DMS 273 treated with DMSO at 0.1 percent for 48 hours (cell line): ENCODE measurements at regions not wholly inside any gene's neighbourhood (a gene's known extent, or its start where the extent isn't known, plus 50 kb on each side); places are given as distances from the start of the nearest gene placed in this dataset.
"Not testable (repeated sequence)": the region's sequence is repeated elsewhere in the genome, so short reads cannot be mapped to it uniquely, and the experiment has no call there.

Experiments used
- DNase-seq: peaks from one replicate; lab custom pipeline; 2025; lab: John Stamatoyannopoulos, UW

- DNase-seq, result no peak
These were observed 168.9 kb upstream of the TMEM72 start for GRCh38 chr10:44742248-44742647.

GRCh38 chr10:44743535-44743934, 167.6 kb upstream of the TMEM72 start:
- DNase-seq, result no peak

GRCh38 chr10:44745920-44746319, 165.2 kb upstream of the TMEM72 start:
- no peak for DNase-seq

- no peak for DNase-seq
These were observed 163.5 kb upstream of the TMEM72 start for GRCh38 chr10:44747593-44748172.

- DNase-seq, result no peak
These were observed 162.0 kb upstream of the TMEM72 start for GRCh38 chr10:44749151-44749550.

- DNase-seq, result no peak
These were observed 158.4 kb upstream of the TMEM72 start for GRCh38 chr10:44752451-44753441.

GRCh38 chr10:44754355-44754754, 156.8 kb upstream of the TMEM72 start:
- not testable (repeated sequence) for DNase-seq

GRCh38 chr10:44755481-44755880, 155.7 kb upstream of the TMEM72 start:
- DNase-seq, result no peak

- no peak for DNase-seq
These were observed 154.9 kb upstream of the TMEM72 start for GRCh38 chr10:44756216-44756615.

- DNase-seq, result no peak
These were observed 153.5 kb upstream of the TMEM72 start for GRCh38 chr10:44757551-44758205.

GRCh38 chr10:44759122-44759521, 152.0 kb upstream of the TMEM72 start:
- DNase-seq, result no peak

- no peak for DNase-seq
These were observed 150.6 kb upstream of the TMEM72 start for GRCh38 chr10:44760513-44760912.

GRCh38 chr10:44761076-44761475, 150.1 kb upstream of the TMEM72 start:
- DNase-seq, result no peak

- no peak for DNase-seq
These were observed 147.8 kb upstream of the TMEM72 start for GRCh38 chr10:44763331-44763730.

- DNase-seq, result no peak
These were observed 145.8 kb upstream of the TMEM72 start for GRCh38 chr10:44765299-44765698.

- no peak for DNase-seq
These were observed 144.5 kb upstream of the TMEM72 start for GRCh38 chr10:44766631-44767030.

- no peak for DNase-seq
These were observed 141.7 kb upstream of the TMEM72 start for GRCh38 chr10:44769450-44769849.

GRCh38 chr10:44771233-44771995, 139.7 kb upstream of the TMEM72 start:
- no peak for DNase-seq

- DNase-seq, result no peak
These were observed 137.6 kb upstream of the TMEM72 start for GRCh38 chr10:44773565-44773964.

GRCh38 chr10:44774676-44775401, 136.3 kb upstream of the TMEM72 start:
- DNase-seq, result no peak

- no peak for DNase-seq
These were observed 135.8 kb upstream of the TMEM72 start for GRCh38 chr10:44775402-44775741.

GRCh38 chr10:44776181-44776580, 135.0 kb upstream of the TMEM72 start:
- DNase-seq, result no peak
